HG03064 (cell line): ENCODE measurements at regions not wholly inside any gene's neighbourhood (a gene's known extent, or its start where the extent isn't known, plus 50 kb on each side); places are given as distances from the start of the nearest gene placed in this dataset.

Experiments
- ATAC-seq: cut with Tn5 transposase; IDR thresholded peaks from one replicate; pipeline ENCODE4 v1.9.1; 2021; ENCODE audit warnings: low read depth; ENCODE audit not compliant: unreplicated experiment

DNA sequence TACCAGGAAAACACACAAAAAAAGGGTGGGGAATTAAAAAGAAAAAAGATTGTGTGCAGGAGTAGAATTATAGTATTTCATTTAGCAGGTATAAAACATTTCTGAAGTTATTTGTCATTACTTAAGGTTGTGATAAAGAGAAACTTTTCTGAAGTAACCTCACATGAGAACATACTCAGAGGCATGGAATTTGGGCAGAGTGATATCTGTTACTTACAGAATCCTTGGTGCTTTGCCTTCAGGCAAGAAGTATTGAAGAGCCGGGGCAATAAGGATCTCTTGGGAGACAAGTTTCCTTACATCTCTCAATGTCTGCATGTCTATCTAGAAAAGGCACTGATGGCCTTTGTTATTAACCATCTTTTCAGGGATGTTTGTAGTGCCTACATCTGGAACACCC lies 179.7 kb upstream of the ROBO1 start:
- no peak for ATAC-seq

DNA sequence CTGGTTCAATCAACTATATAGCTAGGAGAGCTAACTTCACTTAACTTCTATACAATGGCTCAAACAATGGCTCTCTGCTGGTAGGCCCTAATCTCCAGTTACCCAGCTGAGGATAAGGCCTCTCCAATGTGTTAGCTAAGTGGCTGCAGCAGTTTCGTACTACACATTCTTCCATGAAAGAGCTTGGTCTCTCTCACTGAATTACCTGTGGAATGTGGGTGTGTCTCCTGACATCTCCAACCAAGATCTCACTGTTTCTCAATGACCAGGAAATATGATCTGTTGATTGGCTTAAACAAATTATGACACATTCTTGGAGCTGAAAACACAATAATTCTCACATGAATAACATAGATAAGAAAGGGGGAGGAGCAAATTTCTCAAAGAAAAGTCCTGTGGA lies 169.8 kb upstream of the ROBO1 start:
- ATAC-seq: no peak

- ATAC-seq: no peak
These were observed 162.4 kb upstream of the ROBO1 start for GRCh38 chr3:79930196-79930595.

DNA sequence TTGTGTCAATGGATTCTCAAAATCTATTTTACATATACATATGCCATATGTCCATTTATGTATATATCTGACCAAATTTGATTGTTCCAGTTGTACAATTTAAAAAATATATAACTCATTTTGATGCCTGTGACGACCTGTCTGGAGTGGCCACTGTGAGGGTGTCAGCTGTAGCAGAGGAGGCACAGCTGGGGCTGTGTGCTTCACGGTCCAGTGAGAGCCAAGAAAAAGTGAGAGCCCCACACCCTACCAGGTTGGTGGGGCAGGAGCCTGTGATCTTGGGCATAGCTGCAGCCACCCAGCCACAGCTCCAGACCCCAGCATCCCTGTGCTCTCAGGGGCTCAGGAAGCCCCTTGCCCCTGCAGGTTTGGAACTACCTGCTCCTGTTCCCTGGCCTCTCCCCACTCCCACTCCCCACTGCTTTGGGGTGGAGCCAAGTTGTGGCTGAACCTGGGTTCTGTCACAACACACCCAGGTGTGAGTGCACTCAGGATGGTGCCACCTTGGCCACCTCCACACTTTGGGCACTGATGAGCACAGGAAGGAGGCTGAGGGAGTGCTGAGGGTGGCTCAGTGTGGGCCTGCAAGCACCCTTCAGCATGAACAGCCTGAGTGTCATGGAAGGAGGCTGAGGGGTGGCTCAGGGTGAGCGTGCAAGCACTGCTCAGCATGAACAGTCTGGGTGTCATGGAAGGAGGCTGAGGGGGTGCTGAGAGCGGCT lies 161.1 kb upstream of the ROBO1 start:
- no peak for ATAC-seq

GRCh38 chr3:79926522-79926921 lies 158.7 kb upstream of the ROBO1 start:
- ATAC-seq: no peak

DNA sequence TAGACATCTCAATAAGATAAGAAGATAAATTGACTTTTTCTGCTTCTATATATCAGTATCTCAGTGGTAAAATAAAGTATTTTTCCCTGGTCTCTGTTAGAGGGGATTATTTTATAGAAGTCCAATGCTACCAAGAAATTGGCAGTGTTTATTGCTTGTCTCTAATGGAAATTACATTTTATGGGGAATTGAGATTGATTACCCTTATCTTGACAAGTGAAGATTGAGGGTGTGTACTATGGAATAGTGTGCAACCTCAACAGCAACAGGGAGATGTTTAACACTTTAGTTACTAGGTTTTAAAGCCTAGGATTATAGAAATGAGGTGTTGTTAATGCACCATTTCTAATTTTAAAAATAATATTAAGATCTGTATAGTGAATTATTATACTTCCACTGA lies 154.8 kb upstream of the ROBO1 start:
- ATAC-seq: no peak

GRCh38 chr3:79917561-79917960 lies 149.8 kb upstream of the ROBO1 start:
- no peak for ATAC-seq

GRCh38 chr3:79910337-79910736 lies 142.5 kb upstream of the ROBO1 start:
- no peak for ATAC-seq

GRCh38 chr3:79906106-79906505 lies 138.3 kb upstream of the ROBO1 start:
- no peak for ATAC-seq

DNA sequence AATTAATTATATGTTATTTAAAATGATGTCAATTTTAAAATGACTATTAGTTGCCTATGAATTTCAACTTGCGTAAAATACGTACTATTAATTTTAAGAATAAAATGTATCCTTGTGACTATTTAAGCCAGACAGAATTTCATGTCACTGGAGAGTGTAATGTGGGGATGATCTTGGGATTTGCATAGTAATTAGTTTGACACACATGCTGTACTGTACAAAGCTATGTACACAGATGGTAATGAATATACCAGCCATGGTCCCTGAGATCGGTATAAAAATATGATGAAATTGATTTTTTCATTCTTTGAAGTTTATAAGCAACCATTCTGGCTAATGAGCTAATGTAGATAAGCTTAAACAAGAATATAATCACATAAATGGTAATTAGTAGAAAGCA lies 134.4 kb upstream of the ROBO1 start:
- no peak for ATAC-seq

DNA sequence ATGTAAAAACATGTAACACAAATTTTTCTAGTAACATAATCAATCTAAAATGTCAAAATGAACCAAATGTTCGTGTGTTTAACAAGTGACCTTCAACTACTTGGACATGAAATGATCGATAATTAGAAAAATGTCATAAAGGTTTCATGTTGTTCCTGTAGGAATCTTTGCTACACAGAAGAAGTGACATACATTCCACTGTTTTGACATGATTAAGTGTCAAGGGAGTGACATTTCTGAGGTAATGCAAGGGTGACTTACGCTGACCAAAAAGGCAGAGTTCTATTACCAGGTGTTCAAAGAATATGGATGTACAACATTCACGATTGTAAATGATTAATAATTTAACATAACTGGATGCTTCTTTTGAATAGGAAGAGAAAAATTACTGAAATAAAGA lies 131.1 kb upstream of the ROBO1 start:
- ATAC-seq: no peak

- ATAC-seq: no peak
These were observed 128.3 kb upstream of the ROBO1 start for GRCh38 chr3:79896086-79896485.

GRCh38 chr3:79887213-79887612 lies 119.4 kb upstream of the ROBO1 start:
- ATAC-seq: no peak

- no peak for ATAC-seq
These were observed 118.4 kb upstream of the ROBO1 start for GRCh38 chr3:79886204-79886603.

DNA sequence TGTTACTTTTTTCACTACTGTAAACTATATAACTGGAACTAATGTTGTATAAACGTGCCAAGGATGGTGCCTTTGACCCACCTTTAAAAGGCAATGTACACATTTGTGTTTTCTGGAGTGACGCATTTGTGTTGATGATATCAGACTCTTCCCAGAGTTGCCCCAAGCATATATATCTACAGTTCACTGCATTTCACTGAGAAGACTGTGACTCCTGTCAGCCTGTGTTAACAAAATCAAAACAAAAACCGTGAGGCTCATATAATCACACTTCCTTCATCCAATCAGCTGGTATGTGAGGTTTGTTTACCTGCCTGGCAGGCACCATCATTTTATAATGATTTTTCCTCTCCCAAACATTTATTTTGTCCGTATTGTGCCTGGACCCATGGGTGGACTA lies 117.6 kb upstream of the ROBO1 start:
- ATAC-seq: no peak

DNA sequence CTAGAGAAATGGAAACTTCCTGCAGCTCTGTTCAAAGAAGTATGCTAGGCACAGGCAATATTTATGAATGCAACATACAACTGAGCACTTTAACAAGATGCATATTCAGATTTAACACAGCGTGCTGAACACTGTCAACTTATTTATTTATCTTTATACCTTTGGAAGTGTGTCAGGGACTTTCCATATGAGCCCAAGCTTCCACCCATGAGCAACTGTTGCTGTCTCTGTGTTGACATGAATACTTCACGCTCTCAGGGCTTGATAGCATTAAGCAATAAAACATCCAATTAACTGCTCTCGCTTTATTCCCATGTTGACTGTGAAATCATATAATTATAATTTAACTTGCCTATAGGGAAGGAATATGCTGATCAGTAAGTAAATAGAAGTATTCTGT lies 116.6 kb upstream of the ROBO1 start:
- ATAC-seq: no peak

GRCh38 chr3:79881431-79881830 lies 113.6 kb upstream of the ROBO1 start:
- no peak for ATAC-seq

DNA sequence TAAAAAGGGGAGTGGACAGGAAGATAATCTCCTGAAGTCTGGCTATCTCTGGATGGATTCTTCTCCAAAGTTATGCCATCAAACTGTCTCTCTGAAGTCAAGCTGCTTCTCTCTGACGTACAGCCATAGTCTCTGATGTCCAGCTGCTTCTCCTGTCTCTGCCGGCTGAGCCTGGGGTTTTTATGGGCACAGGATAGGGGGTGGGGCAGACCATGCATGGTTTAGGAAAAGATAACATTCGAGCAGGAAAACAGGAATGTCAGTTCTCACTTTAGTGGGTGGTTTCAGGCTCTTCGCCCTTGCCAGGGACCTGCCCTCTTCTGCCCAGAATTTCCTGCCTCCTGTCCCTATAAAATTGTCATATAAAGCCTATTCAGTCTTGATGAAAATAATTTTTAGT lies 110.9 kb upstream of the ROBO1 start:
- ATAC-seq: no peak

GRCh38 chr3:79874646-79875045 lies 106.8 kb upstream of the ROBO1 start:
- ATAC-seq: no peak

- ATAC-seq: no peak
These were observed 104.7 kb upstream of the ROBO1 start for GRCh38 chr3:79872483-79872882.

- ATAC-seq: no peak
These were observed 103.9 kb upstream of the ROBO1 start for GRCh38 chr3:79871656-79872055.

DNA sequence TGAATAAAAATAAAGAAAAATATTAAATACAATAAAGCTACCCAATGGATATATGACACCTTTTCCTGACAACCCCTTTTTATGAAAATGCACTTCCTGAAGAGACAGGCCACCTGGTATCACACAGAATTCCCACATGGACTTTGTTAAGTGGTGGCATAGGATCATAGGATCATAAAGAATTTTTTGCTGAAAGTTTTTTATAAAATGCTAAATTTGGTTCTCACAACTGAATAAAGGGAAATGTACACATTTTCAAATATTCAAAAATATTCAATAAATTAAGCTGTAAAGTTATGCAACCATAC lies 102.5 kb upstream of the ROBO1 start:
- ATAC-seq: no peak
